NB4 (cell line): ENCODE measurements at regions not wholly inside any gene's neighbourhood (a gene's known extent, or its start where the extent isn't known, plus 50 kb on each side); places are given as distances from the start of the nearest gene placed in this dataset.

Source experiments
- CTCF ChIP-seq: IDR thresholded peaks from one replicate; pipeline ENCODE4 v1.5.1; 2012; ENCODE audit warnings: low read depth, low read length
- MYC ChIP-seq: IDR thresholded peaks from 2 replicates; pipeline ENCODE4 v1.6.1; 2011; ENCODE audit warnings: low read depth, low read length

- TF ChIP-seq CTCF = no peak
- no peak for TF ChIP-seq MYC
These were observed 119.4 kb downstream of the TNFSF18 start for GRCh38 chr1:172931340-172931739.
